HG03439 (cell line): ENCODE measurements at regions not wholly inside any gene's neighbourhood (a gene's known extent, or its start where the extent isn't known, plus 50 kb on each side); places are given as distances from the start of the nearest gene placed in this dataset.

Source experiments
- ATAC-seq: cut with Tn5 transposase; IDR thresholded peaks from one replicate; pipeline ENCODE4 v1.9.1; 2021; ENCODE audit warnings: mild to moderate bottlenecking, moderate library complexity; ENCODE audit not compliant: unreplicated experiment

DNA sequence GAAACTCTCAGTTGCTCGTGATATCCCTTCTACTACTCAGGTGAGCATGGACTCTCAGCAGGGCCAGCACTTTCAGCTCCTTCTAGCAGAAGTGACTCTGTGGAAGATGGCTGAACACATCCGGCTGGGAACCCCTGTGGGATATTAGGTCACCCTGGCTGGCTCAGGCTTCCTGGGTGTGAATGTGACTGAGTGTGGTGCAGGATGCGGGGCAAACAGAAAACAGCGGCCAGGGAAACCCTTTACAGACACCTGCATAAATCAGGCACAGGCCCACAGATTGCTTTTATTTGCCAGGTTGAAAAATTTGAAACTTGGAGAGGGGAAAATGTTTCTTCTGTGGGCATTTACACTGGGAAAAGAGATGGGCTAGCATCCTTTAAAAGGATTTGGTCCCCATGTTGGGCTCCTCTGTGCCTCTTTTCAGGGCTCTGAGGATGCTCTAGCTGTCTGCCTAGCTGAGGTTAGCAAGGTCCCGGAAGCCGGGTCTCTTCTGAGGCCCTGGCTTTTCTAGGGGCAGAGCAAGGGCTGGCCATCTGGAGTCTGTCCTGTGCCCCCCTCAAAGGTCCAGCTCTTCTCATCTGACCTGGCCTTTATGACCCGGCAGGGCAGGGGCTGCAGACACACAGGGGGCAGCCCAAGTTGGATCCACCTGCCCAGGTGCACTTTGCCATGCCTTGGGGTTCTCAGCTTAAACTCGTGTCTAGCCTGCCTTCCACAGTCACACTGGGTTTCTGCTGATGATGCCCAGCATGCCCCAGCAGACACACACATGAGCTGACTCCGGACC, 243.0 kb downstream of the SIPA1L2 start:
- no peak for ATAC-seq

DNA sequence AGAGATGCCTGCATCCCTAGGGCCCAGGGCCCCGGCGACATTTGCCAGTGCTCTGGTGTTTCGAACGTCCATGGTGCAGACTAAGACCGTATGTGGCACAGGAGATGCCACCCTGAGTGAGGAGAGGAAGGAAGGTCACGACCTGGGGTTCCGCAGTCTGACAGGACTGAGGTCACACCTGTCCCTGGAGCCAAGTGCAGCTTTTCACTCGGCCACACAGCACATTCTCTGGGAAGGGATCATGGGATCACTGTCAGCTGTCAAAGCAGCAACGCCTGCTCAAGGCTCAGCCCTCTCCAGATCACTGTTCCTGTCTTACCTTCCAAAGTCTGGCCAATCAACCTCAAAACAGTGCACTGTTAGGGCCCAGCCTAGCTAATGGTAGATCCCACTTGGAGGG, 243.6 kb downstream of the SIPA1L2 start:
- ATAC-seq = no peak

DNA sequence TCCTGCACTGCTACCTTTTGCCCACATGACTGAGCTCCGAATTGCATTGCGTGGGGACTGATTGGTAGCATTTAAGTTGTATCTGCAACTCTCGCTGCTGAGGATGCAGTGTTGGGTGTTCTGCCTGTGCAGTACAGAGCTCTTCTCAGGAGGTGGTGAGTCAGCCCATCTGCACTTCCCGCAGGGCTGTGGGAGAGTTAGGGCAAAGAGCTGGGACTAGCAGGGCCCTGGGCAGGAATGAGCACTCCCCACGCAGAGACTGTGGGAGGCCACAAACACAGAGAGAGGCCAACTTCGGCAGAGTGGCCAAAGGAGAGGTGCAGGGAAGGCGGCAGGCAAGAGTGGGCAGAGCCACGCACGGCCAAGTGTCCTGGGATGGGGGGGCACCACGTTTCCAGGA, 244.7 kb downstream of the SIPA1L2 start:
- no peak for ATAC-seq

DNA sequence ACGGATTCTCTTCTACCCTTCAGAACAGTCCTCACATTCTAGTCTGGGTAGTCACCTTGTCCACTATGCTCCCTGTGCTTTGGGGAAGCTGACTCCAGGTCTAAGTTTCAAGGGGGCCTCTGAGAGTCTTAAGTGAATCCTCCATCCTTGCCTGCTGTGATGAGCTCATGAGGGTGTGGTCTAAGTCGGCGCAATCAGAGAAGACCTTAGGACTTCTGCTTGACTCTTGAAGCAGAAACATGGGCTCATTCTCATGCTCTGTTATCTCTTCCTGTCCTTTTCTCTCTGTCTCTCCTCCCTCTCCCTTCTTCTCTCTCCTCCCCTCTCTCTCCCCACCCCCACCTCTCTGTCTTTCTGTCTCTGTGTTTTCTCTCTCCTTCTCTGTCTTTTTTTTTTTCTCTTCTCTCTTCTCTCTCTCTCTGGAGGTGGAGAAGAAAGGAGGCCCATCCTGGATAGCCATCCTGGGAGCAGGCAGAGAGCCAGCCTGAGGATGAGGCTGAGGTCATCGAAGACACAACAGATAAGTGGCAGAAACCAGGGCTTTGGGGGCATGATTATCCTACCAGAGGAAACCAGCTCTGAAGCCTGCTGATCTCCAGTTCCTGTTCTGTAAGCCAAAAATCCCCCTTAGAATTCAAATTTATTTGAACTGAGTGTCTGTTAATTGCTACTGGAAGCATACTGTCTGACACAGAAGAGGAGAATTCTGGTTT, 245.6 kb downstream of the SIPA1L2 start:
- ATAC-seq = no peak

DNA sequence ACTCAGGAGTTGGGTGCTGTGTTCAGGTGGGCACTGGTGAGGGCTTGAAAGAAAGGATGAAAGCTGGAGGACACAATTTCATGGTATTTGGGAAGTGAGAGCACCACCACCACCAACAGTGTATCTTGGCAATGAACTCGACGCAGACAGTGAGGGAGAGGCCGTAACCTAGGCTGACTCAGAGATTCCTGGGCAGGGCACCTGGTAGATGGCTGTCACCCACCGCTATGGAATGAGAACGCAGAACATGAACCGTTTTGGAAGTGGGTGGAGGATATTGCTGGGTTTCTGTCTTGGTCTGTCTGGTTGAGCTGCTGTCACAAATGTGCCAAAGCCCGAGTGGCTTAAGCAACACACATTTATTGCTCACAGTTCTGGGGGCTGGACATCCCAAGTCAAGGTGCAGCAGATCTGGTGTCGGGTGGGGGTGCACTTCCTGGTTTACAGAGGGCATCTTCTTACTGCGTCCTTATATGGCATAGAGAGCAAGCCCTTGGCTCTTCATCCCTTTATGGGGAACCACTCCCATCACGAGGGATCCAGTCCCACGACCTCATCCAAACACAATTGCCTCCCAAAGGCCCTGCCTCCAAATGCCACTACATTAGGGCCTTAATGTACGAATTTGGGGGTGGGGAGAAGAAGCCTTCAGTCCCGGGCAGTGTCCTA, 246.3 kb downstream of the SIPA1L2 start:
- no peak for ATAC-seq

DNA sequence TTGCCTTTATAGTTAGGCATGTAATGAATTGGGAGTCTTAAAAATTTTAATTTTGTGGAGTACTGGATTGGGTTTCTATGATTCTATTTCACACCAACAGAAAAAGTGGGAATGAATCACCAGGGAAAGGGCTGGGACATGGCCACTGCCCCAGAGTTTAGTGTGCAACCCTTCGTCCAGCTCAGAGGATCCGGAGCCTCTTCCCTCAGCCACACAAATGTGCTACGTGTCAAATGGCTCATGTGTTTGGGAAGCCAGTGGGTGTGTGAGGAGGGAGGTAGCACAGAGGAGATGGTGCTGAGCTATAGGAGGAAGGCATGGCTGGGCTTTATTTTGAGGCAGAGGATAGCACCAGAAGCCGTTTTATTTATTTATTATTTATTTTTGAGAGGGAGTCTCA, 247.3 kb downstream of the SIPA1L2 start:
- no peak for ATAC-seq

DNA sequence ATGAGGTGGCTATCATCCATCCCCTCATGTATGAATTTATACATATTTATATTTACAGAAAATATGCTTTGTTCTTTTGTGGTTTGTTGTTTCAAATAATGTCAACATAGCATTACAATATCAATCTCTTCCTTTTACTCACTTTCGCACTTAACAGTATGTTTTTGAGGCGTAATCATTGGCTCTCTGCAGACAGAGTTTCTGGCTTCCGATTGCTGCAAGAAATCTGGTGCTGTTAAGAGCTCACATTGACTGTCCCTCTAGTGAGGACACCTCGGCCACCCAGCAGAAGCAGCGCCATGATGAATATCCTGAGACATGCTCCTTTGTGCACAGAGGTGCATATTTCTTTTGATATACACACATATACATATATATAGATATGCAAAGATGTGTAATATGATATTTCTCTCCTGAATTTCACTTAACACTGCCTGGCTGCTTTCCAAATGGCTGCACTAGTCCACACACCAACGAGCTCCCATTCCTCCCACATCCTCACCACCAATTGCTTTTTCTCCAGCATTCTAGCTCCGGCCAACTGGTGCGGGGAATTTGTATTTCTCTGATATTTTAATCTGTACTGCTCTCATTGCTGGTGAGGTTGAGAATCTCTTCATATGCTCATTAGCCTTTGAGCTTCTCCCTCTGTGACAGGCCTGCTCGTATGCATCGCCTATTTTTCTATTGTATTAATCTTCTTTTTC, 248.4 kb downstream of the SIPA1L2 start:
- ATAC-seq = no peak

DNA sequence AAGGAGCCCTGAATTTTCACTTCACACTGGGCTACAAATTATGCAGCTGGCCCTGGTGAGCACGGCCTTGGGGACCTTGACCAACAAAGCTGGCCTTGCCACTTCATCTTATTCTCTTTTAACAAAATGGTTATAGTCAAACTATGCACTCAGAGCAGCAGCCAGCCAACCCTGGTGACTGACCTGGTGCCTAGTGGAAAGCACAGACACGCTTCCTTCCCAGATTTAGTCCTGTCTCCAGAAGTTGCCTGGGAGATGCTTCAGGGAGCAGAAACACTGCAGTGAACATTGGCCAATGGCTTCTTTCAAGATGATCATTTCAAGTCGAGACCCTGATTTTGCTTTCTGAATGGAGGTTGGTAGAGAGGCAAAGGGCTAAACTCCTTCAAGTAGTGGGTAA, 249.3 kb downstream of the SIPA1L2 start:
- no peak for ATAC-seq

DNA sequence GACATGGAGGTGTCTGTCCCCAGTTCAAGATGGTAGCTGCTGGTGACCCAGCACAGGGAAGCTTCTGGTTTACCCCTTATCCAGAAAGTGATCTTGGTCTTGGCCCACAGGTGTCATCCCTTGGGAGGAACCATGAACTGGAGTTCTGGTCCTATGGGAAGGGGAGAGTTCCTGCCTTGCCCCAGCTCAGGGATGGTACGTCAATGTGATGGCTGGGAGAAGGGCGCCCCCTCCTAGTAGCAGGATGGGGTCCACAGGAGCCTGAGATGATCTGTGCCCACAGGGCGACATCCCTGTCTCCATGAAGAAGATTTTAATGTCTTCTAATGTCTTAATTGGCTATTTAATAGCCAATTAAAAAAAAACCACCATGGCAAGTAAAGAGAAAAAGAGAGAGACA, 249.8 kb downstream of the SIPA1L2 start:
- no peak for ATAC-seq

DNA sequence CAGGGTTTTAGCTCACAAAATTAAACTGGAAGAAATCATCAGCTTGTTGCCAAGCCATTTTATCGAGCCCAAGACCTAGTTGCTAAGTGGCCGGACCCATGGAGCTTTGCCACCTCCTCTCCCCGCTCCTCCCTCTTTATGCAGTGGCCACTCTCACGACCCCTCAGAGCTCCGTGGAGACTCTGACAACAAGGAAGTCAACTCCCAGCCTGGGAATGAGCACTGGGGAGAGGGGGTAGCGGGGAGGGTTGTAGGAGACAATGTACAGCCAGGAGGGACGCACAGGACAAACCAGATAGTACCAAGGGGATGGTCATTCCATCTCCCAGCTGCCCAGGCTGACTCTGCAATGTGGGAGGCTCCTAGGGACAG, 250.9 kb downstream of the SIPA1L2 start:
- ATAC-seq = no peak

DNA sequence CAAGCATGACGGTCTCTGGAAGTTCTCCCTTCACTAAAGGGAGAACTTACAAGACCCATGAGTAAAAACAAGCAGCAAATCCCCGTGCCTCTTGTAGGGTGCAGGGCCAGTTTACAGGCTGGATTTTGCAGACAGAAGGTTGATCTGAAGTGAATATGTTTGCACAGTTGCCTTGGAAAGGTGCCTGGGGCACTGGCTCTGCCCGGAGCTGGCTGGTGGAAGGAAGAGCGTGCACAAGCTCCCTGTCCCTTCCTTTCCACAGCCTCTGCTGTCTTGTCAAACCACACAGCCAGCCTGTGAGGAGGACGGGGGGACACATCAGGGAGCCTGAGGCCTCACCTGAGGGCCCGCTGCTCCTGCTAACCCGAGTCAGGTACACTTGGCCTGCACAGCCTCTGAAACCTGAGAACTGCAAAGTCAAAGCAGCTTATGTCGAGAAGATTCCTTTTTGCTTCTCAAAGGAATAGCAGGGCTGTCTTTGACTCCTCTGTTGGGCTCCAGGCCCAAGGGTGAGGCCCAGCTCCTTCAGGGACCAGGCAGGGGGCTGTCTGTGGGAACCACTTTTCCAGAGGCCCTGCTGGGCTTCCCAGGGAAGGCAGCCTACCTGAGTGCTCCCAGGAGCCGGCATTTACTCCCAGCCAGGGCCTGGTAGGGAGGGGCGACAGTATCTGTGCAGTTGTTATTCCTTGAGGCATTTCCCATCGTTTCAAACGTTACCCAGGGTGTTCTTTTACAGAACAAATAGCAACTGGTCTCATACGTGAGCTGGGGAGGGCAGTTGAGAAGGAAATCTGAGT, 251.5 kb downstream of the SIPA1L2 start:
- ATAC-seq = no peak

DNA sequence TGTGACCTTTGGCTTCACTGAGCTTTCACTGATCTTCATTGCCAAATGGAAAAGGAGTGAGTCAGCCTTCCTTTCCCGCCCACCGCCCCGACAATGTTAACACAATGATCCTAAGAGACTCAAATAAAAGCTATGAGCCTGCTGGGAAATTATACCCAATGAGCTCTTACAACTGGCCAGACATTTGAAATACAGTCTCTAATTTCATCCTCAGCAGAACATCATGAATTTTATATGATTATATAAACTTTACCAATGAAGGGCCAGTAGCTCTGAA, 252.5 kb downstream of the SIPA1L2 start:
- no peak for ATAC-seq

DNA sequence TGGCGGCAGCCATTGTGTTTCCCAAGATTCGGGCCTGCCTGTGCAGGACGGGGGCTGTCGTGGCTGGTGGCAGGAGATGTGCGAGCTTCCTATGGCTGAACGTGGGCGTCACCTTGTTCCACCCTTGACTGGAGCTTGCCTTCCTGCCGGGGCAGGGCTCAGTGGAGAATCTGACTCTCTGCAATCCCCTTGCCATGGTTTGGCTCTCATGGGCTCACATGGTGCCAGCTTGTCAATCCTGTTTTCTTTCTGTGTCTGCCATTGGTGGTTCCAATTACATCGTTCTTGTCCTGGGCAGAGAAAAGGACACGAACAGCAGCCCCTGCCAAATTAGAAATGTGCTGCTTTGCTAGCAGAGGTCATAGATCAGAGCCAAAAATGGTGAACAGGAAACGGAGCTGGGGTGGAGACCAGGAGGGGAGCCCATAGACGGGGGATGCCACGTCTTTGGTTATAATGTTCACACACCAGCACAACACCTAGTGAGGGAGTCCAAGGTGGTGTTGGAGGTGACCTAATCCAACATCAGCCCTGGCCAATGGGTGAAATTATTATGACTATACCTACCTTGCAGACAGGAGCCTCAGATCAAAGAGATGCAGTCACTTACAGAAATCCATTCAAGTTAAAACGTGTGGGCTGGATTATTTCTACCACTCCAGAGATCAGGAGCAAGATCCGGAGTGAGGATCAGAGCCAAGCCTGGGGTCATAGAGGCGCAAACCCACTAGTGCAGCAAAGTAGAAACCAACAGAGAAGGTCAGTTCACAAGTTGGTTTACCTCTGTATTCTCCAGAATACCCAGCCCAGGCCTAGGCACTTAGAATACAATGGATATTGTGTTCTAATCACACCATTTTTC, 253.1 kb downstream of the SIPA1L2 start:
- ATAC-seq = no peak

DNA sequence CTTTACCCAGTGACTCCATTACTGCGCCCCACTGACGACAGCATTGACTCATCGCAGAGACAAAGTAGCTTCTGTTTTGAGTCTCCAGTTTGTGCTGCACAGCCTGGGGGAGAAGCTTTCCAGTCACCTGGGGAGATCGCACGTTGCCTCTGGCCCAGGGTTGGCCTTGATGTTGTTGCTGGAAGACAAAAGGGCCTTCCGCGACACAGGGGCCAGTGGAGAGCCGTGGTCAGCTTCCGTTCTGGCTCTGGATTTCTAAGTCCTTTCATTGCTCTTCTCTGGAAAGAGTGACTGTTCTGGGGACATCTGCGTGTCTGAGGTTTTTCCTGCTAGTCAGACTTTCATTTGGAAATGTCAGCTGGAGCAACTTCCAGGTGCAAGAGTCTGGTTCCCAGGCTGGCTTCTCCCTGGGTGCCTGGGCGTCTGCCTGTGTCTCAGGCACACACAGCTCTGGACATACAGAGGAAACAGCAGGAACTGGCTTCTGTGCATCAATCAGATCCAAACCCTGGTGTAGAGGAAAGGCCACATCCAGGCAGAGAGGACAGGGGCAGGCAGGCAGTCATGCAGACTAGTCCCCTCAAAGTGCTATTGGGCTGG, 257.0 kb downstream of the SIPA1L2 start:
- no peak for ATAC-seq

DNA sequence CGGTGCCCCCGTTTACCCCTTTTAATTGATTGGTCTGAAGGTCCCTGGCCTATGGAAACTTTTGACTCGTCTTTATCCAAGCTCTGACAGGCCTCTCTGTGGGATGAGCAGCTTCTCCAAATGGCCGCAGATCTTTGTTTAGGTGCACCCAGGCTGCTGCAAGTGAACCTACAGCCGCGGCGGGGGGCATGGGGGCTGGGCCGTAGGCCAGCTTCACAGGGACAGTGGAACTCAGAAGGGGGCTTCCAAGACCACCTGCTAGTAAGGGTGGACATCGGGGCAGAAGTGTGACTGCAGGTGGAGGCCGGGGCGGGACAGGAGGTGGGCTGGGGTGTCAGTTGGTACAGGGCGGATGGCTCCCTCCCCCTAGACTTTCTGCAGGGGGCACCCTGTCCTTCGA, 257.5 kb downstream of the SIPA1L2 start:
- ATAC-seq = no peak

DNA sequence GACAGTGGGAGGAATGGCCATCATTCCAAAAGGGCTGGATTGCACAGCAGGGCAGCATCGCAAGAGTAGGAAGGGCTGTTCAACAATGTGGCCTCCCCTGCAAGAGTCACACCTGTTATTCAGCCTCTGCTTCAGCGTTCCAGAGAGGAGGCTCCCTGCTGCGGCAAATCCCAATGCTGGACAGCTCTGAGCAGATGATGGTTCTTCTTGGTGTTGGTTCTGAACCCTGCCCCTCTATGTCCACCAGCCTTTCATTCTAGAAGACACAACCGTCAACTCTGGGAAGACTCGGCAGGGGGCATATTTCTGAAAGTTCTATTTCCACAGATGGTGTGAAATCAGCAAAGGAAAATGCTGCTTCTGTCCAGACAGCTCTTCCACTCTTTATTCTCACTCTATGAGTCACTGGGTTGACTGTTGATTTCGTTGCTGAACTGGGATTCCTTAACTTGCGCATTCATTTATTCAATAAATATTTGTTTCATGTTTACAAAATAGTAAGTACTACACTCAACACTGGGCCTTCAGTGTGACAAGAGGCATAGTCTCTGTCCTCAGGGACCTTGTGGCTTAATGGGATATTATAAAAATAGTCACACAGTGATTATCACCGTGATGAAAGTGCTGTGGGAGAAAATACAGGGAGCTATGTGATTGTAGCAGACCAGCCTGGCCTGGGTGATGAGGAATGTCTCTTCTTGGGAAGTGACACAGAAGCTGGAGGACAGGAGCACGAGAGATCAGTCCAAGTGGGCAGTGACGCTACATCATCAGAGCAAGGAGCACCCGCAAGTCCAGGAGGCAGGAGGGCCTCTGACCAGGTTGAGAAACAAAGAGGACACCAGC, 260.3 kb downstream of the SIPA1L2 start:
- no peak for ATAC-seq

DNA sequence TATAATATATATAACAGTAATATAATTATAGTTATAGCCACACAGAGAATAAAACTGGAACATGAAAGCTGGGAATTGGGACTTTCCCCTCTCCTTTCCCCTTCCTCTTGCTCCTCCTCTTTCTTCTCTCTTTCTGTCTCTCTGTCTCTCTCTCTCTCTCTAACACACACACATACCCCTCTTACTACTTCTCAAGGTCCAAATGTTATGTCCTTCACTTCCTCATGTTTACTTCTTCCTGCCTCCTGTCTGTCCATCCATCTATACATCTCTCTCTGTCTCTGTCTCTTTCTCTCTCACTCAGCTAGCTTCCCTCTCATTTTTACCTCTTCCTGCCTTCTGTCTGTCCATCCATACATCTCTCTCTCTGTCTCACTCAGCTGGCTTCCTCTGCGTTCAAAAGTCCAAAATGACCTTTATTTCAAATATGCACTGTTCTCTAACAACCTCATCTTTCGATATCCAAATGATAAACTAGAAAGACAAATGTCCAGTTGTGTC, 261.1 kb downstream of the SIPA1L2 start:
- no peak for ATAC-seq

DNA sequence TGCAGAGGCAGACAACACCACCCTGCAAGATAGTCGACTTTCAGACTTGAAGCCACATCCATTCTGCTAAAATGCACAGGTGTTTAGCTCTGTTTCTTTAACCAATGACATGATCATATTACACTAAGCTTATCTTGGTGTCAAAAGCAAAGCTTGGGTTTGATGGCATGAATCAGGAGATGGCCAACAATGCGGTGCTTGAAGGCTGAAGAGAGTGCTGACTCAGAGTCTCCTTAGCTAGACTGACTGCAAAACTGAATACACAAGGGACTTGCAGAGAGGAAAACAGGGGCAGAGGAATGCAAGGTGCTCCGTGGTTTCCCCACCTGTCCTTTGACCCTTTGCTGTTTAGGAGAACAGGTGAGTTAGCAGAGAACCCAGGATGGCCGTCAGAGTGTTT, 262.6 kb downstream of the SIPA1L2 start:
- no peak for ATAC-seq
